Activated naive CD8-positive, alpha-beta T cell treated with anti-CD3 and anti-CD28 coated beads, Interleukin-2, amount 10 ng/mL, durations not matched to agents 7 days and 5 days (primary cell): ENCODE measurements at regions not wholly inside any gene's neighbourhood (a gene's known extent, or its start where the extent isn't known, plus 50 kb on each side); places are given as distances from the start of the nearest gene placed in this dataset.
A peak's percentile ranks its signal among the peaks of the same experiment; 100 is the strongest.

Source experiments
- ATAC-seq: fragments of 150-1000 bp; cut with Tn5 transposase; one replicate; pipeline ENCODE4 v1.10.0; 2021; ENCODE audit warnings: low read depth, moderate library complexity
- POLR2A ChIA-PET: fragments of 350-600 bp; sonication (Branson Sonifier 250); formaldehyde crosslinking; loops from one replicate; lab custom pipeline; 2021; ENCODE audit warnings: antibody characterized with exemption; lab: Charles Lee
- DNase-seq: peaks from one replicate; pipeline ENCODE4 v3.0.0; 2021
- H3K27ac Mint-ChIP-seq: one replicate; pipeline ENCODE4 v1.8.0; 2022; ENCODE audit warnings: mild to moderate bottlenecking, mixed read lengths
- H3K27me3 Mint-ChIP-seq: one replicate; pipeline ENCODE4 v1.8.0; 2022; ENCODE audit warnings: mild to moderate bottlenecking, moderate library complexity, mixed read lengths
- H3K36me3 Mint-ChIP-seq: one replicate; pipeline ENCODE4 v1.8.0; 2021; ENCODE audit warnings: mild to moderate bottlenecking, mixed read lengths
- H3K4me1 Mint-ChIP-seq: one replicate; pipeline ENCODE4 v1.8.0; 2021; ENCODE audit warnings: mixed read lengths
- H3K4me3 Mint-ChIP-seq: one replicate; pipeline ENCODE4 v1.8.0; 2022; ENCODE audit warnings: mild to moderate bottlenecking, moderate library complexity, mixed read lengths
- H3K9me3 Mint-ChIP-seq: one replicate; pipeline ENCODE4 v1.8.0; 2021; ENCODE audit warnings: mixed read lengths

DNA sequence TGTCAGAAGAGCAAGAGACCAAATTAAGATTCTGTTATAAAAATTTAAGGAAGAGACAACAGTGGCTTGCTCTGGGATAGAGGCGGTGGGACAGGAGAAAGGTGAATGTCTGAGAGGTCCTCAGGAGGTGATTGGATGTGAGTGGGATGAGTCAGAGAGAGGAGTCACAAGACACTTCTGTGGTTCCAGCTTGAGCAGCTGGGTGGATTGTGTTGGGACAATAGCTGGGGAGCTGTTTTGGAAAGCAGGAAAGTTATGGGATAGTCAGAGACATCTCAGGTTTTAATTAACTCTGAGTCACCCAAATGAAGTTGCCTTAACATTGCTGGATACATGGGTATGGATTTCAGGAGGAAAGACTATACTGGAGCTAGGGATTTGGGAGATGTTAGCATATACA lies 218.0 kb upstream of the TRIB2 start:
- POLR2A ChIA-PET, result interaction anchor here (0.6 kb wide), 1 partner anchor 22 kb away, joined by 3 read pairs; no protein-coding TSS in a partner anchor
- Mint-ChIP-seq H3K27ac (no peak overlapping the region), H3K4me1 (peaks cover 60% of the 10 kb centered on the region), H3K9me3 (peaks cover 7% of the 10 kb centered on the region), H3K36me3 (peaks cover 5% of the 10 kb centered on the region), H3K4me3 (no peak overlapping the region), H3K27me3 (no peaks in the 10 kb centered on the region)
- DNase-seq (no peak), ATAC-seq (no peak)

DNA sequence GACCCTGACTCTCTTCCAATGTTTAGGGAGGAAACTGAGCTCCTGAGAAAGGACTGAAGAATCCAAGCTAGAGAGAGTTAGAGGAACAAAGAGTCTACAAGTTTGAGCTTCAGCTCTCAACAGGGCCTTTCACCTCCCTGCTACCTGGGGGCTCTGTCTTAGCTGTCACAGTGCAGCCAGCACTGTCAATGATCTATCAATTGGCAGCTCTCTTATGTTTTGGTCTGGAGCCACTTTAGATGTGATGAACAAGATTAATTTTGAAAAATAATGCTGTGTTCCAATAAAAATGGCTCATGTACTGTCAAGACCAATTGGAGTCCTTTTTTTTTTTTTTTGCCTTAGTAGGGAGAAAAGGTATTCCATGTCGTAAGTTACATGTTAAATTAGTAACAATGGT lies 215.8 kb upstream of the TRIB2 start:
- DNase-seq (no peak), ATAC-seq (no peak)
- Mint-ChIP-seq H3K4me3 (peak overlapping the region; percentile 66), H3K36me3 (peaks cover 9% of the 10 kb centered on the region), H3K27ac (peak overlapping the region; percentile 87), H3K27me3 (no peaks in the 10 kb centered on the region), H3K4me1 (peaks cover 69% of the 10 kb centered on the region), H3K9me3 (peaks cover 6% of the 10 kb centered on the region)
- POLR2A ChIA-PET, result interaction anchor here (0.7 to 1.6 kb wide), 5 partner anchors 8 to 216 kb away, joined by 3 to 12 read pairs (median 4); partner anchors contain the start of gene TRIB2

DNA sequence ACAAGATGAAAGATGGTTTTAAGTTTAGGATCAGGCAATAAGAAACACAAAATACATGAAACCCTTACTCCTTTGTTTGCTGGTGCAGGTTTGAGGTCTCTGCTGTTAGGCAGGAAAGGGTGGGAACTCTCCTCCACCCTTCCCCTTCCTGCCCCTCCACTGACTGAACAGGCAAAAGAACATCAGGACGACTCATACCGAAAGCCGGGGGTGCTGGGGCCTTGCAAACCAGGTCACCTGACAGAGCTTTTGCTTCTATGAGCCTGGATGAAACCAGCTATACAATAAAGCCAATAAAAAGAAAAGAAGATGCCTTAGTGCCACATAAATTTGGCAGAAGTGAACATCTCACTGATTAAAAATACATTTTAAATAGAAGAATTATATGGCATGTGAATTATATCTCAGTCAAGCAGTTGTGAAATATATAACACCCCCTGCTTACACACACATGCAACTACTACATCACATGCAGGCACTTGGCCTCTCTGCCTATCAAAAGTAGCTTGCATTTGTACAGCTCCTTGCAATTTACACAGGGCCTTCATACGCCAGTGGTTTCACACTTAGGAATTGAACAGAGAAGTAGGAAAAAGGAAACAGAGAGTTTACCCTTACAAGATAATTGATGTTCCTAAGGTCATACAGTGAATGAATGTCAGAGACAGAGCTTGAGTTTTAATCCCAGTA lies 215.1 kb upstream of the TRIB2 start:
- H3K27me3 Mint-ChIP-seq, result no peaks in the 10 kb centered on the region
- POLR2A ChIA-PET, result interaction anchor here (0.6 to 1.6 kb wide), 5 partner anchors 8 to 415 kb away, joined by 3 to 12 read pairs (median 5); partner anchors contain the start of gene TRIB2
- DNase-seq (peak; percentile 66), ATAC-seq (peak; percentile 96)
- peaks cover 69% of the 10 kb centered on the region for H3K4me1 Mint-ChIP-seq
- peaks cover 7% of the 10 kb centered on the region for H3K36me3 Mint-ChIP-seq
- H3K9me3 Mint-ChIP-seq, result peaks cover 1% of the 10 kb centered on the region
- H3K4me3 Mint-ChIP-seq, result peak overlapping the region; percentile 66
- peak overlapping the region; percentile 87 for H3K27ac Mint-ChIP-seq

DNA sequence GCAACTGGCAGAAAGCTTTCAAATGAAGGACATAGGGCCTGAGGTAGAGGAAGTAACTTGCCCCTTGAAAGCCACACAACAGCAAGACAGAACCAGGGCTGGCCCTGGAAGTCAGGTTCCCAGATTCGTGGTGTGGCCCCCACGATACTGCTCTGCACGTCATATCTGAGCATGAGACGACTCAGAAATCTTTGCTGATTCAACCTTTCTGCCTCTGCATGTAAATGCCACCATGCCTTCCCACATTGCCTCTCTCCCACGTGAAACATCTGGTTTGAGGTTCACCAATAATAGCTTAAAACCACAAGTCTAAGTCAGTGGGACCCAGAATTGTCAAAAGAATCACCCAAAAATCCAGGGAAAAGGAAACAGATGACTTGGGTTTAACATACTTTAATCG lies 214.0 kb upstream of the TRIB2 start:
- Mint-ChIP-seq H3K27ac (peak overlapping the region; percentile 76), H3K4me1 (peaks cover 77% of the 10 kb centered on the region), H3K36me3 (peaks cover 8% of the 10 kb centered on the region), H3K27me3 (no peaks in the 10 kb centered on the region), H3K4me3 (peak overlapping the region; percentile 30), H3K9me3 (peaks cover 1% of the 10 kb centered on the region)
- POLR2A ChIA-PET, result no interaction called here
- DNase-seq (peak; percentile 36), ATAC-seq (peak; percentile 10)

DNA sequence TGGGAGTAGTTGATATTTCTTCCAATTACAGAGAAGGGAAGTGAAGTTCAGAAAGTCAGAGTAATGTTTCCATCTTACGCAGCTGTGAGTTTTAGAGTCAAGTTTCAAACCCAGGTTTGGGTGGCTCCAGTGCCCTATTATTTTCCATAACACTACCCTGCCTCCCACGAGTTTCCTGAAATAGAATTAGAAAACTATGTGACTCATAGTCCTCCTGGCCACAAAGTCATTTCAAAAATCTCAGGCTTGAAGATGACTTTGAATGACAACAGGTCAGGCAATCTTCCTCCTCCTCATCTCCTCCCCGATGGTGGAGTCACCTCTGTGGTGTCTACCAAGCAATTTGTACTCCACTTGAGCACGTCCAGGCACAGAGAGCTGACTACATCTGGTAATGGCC lies 212.3 kb upstream of the TRIB2 start:
- Mint-ChIP-seq H3K36me3 (peaks cover 12% of the 10 kb centered on the region), H3K4me3 (no peak overlapping the region), H3K9me3 (peaks cover 5% of the 10 kb centered on the region), H3K4me1 (peaks cover 65% of the 10 kb centered on the region), H3K27me3 (no peaks in the 10 kb centered on the region), H3K27ac (no peak overlapping the region)
- DNase-seq (no peak), ATAC-seq (no peak)
- POLR2A ChIA-PET, result no interaction called here

DNA sequence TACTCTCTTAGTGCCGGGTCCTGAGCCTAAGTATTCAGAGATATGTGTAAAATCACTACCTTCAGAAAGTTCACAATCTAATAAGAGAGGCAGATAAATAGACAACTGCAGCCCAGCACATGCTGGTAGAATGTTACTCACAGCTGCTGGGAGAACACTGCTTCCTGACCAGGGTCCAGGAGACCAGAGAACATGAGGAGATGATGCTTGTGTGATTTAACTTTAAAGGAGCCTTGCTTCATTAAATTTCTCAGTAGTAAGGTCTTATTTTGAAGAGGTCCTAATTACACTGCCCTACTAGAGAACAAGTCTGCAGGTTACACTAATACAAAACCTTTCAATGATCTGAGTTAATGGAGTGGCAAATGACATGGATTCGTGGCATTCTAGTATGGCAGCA lies 209.9 kb upstream of the TRIB2 start:
- Mint-ChIP-seq H3K4me1 (peaks cover 46% of the 10 kb centered on the region), H3K27me3 (no peaks in the 10 kb centered on the region), H3K27ac (peak overlapping the region; percentile 17), H3K9me3 (peaks cover 9% of the 10 kb centered on the region), H3K36me3 (peaks cover 15% of the 10 kb centered on the region), H3K4me3 (peak overlapping the region; percentile 4)
- no peak for DNase-seq
- POLR2A ChIA-PET, result interaction anchor here (0.7 kb wide), 1 partner anchor 218 kb away, joined by 3 read pairs; no protein-coding TSS in a partner anchor
- no peak for ATAC-seq

DNA sequence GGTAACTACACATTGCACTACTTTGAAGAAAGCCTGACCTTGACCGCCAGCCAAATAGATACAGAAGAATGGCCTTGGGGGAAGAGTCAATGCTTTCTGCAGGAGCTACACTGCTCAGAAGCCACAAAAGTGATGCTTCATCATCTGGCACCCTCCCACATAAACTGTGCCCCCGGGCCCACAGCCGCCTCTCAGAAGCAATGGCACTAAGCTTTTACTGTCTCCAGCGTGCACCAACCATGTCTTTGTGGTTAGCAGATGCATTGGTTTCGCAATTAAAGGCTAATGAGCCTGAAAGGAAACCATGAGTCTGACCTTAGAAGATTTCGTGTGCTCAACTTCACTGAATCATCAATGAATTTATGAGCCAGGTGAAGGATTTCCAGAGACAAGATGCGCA lies 209.4 kb upstream of the TRIB2 start:
- Mint-ChIP-seq H3K27me3 (no peaks in the 10 kb centered on the region), H3K36me3 (peaks cover 18% of the 10 kb centered on the region)
- POLR2A ChIA-PET, result interaction anchor here (0.7 kb wide), 1 partner anchor 219 kb away, joined by 3 read pairs; no protein-coding TSS in a partner anchor

DNA sequence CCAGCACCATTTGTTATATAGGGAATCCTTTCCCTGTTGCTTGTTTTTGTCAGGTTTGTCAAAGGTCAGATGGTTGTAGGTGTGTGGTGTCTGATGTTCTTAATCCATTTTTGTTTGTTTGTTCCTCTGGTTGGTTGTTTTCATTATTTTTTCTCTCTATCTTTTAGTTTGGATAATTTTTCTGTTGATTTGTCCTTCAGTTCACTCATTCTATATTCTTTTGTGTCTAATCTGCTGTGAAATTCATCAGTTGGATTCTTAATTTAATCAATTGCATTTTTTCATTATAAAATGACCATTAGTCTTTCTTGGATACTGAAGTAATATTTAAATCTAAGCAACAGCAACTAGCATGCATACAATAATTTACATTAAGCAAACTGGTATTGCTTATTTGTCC lies 206.7 kb upstream of the TRIB2 start:
- Mint-ChIP-seq H3K27ac (no peak overlapping the region), H3K27me3 (no peaks in the 10 kb centered on the region), H3K9me3 (peaks cover 9% of the 10 kb centered on the region), H3K36me3 (peaks cover 16% of the 10 kb centered on the region), H3K4me1 (peaks cover 36% of the 10 kb centered on the region), H3K4me3 (no peak overlapping the region)
- no peak for ATAC-seq
- DNase-seq, result no peak
- POLR2A ChIA-PET, result no interaction called here

More for the DNA sequence above, 209.4 kb upstream of the TRIB2 start:
- Mint-ChIP-seq H3K27ac (peak overlapping the region; percentile 34), H3K9me3 (peaks cover 10% of the 10 kb centered on the region), H3K4me3 (peak overlapping the region; percentile 9), H3K4me1 (peaks cover 44% of the 10 kb centered on the region)
- DNase-seq, result peak; percentile 36
- peak; percentile 79 for ATAC-seq

DNA sequence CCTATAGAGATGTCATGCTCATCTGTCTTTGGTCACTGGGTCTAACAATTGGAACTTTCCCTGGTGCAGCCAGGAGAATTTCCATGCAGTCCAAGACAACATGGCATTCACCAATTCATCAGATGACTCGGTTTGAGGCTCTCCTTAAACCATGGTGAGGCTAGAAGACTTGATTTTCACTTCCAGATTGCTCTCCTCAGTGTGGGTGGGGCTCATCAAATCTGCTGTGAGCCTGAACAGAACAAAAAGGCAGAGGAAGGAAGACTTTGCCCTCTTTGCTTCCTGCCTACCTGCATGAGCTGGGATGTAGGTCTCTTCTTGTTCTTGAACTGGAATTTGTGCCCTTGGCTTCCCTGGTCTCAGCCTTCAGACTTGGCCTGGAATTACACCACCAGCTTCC lies 203.4 kb upstream of the TRIB2 start:
- Mint-ChIP-seq H3K9me3 (peaks cover 11% of the 10 kb centered on the region), H3K4me1 (peaks cover 20% of the 10 kb centered on the region), H3K4me3 (peak overlapping the region; percentile 17), H3K27ac (peak overlapping the region; percentile 48), H3K27me3 (peaks cover 2% of the 10 kb centered on the region), H3K36me3 (peaks cover 17% of the 10 kb centered on the region)
- ATAC-seq, result peak; percentile 51
- DNase-seq, result no peak
- POLR2A ChIA-PET, result interaction anchor here (1.0 to 1.3 kb wide), 2 partner anchors 80 to 203 kb away, joined by 3 read pairs; partner anchors contain the start of gene TRIB2

DNA sequence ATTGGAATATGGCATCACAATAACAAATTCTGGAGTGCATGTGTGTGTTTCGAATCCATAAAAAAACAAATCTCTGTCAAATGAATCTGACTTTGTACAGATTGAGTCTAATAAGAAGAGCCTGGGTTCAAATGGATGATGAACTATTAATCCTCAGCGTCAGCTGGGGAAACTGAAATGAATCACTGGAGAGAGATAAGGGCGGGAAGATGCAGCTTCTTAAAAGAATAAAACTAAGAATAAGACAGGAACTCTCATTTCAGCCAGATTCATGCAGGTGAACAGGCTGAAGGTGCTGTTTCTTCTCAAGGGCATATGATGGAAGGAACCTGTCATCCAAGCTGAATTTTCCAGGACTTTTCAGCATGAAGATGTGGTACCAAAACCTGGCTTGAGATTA lies 202.6 kb upstream of the TRIB2 start:
- Mint-ChIP-seq H3K27me3 (peaks cover 2% of the 10 kb centered on the region), H3K36me3 (peaks cover 15% of the 10 kb centered on the region), H3K4me3 (no peak overlapping the region), H3K27ac (peak overlapping the region; percentile 43), H3K9me3 (peaks cover 8% of the 10 kb centered on the region), H3K4me1 (peaks cover 20% of the 10 kb centered on the region)
- POLR2A ChIA-PET, result interaction anchor here (0.7 to 1.3 kb wide), 4 partner anchors 81 to 203 kb away, joined by 3 read pairs; partner anchors contain the start of gene TRIB2
- no peak for DNase-seq
- ATAC-seq, result no peak

DNA sequence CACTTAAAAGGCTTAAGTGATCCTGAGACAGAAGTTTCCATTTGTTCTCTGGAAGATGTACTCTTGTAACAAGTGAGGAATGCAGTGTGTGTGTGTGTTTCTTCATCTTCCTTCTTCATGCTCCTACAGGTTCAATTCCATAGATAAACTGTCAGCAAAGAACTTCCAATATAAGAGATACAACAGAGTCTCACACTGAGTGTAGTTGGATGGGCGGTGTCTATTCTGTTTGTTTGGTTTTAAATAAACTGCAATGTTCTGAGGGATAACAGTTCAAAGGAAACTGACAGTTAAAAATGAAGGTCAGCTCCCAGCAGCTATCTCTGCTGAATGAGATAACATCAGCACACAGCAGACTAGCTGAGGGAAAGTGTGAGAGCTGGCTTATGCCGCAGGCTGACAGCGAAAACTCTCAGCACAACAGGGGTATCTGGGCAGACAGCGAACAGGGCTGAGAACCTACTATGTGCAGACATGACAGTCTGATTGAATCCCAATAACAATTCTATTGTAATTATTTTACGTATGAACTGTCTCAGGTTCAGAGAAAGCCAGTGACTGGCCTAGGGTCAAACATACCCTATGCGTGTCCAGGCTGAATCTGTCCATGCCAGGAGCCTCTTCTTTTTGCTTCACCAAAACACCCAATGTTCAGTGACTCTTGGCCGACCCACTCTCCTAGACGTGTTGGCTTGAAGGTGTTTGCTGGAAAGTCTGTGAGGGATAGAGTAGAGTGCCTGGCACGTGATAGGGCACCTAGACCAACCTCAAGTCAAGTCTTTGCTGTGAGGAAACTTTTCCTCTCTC lies 201.9 kb upstream of the TRIB2 start:
- Mint-ChIP-seq H3K4me1 (peaks cover 19% of the 10 kb centered on the region), H3K36me3 (peaks cover 11% of the 10 kb centered on the region)

DNA sequence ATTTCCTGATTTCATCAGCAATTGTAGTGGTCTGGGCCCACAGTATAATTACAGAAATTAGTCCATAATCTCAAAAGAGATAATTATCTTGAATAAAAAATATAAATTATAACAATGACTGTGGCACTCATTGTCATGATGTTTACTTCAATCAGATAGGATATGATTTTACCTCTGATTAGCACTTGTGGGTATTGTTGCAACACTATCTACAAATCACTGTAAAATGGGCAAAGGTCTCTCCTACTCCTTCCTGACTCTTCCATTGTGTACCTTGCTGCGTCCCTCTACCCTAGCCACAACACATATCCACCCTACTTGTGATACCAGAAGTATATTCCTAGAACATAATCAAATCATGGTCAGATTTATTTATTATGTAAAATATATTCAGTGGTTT lies 200.9 kb upstream of the TRIB2 start:
- H3K36me3 Mint-ChIP-seq, result peaks cover 11% of the 10 kb centered on the region
- DNase-seq (no peak), ATAC-seq (no peak)
- POLR2A ChIA-PET, result no interaction called here
- H3K27me3 Mint-ChIP-seq, result peaks cover 2% of the 10 kb centered on the region
- H3K4me3 Mint-ChIP-seq, result no peak overlapping the region
- peaks cover 19% of the 10 kb centered on the region for H3K4me1 Mint-ChIP-seq
- H3K27ac Mint-ChIP-seq, result no peak overlapping the region
- H3K9me3 Mint-ChIP-seq, result peaks cover 4% of the 10 kb centered on the region

More for the DNA sequence above, 201.9 kb upstream of the TRIB2 start:
- Mint-ChIP-seq H3K27me3 (peaks cover 2% of the 10 kb centered on the region), H3K9me3 (peaks cover 4% of the 10 kb centered on the region), H3K4me3 (peak overlapping the region; percentile 23), H3K27ac (peak overlapping the region; percentile 34)
- ATAC-seq (peak; percentile 92), DNase-seq (no peak)
- POLR2A ChIA-PET, result interaction anchor here (0.6 to 1.0 kb wide), 3 partner anchors 201 to 203 kb away, joined by 3 read pairs; no protein-coding TSS in a partner anchor

DNA sequence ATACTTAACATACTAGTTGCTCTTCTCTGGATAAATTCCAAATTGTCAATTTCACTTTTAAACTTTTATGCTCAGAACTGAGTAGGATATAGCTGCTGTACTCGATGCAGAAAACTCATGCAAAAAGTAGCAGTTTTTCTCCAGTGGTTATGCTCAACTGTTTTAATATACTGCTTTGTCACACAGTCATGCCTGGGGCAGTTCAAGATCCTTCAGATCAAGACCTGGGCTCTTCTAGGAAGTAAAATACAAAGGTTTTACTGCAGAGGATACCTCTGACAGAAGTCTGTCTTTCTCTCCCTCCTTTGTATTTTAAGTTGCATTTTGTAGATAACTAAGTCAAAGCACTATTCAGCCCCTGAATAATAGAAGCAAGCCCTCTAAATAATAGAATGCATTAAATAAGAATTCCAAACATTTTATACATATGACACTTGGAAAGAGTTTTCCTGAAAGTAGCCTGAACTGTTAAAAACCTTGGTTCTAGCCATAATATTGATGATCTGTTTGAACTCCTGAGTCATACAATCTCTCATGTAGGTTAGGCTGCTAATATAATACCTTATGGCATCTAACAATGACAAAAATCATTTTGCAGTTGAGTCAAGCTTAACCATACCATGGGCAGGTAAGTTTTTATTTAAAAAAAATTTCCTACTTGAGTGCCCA lies 183.3 kb upstream of the TRIB2 start:
- Mint-ChIP-seq H3K9me3 (no peaks in the 10 kb centered on the region), H3K4me3 (no peak overlapping the region), H3K27me3 (peaks cover 3% of the 10 kb centered on the region), H3K4me1 (peaks cover 10% of the 10 kb centered on the region), H3K27ac (no peak overlapping the region), H3K36me3 (no peaks in the 10 kb centered on the region)
- no peak for ATAC-seq
- DNase-seq, result no peak
- POLR2A ChIA-PET, result interaction anchor here (0.7 kb wide), 1 partner anchor 22 kb away, joined by 3 read pairs; no protein-coding TSS in a partner anchor
